Stimulated activated CD4-positive, alpha-beta T cell treated with anti-CD3 and anti-CD28 coated beads, Interleukin-1b, Interleukin-23, amount 100 ng/mL, for 4 hours (primary cell): ENCODE measurements at regions not wholly inside any gene's neighbourhood (a gene's known extent, or its start where the extent isn't known, plus 50 kb on each side); places are given as distances from the start of the nearest gene placed in this dataset.
A peak's percentile ranks its signal among the peaks of the same experiment; 100 is the strongest.

Experiments used
- DNase-seq, 2 donors: peaks; one replicate each; pipeline ENCODE4 v3.0.0-alpha.2; 2020; ENCODE audit warnings: low read depth in 2 of 2

- DNase-seq = no peak
These were observed 395.2 kb upstream of the ARGLU1 start for GRCh38 chr13:106963151-106963550.

- DNase-seq = no peak
These were observed 393.7 kb upstream of the ARGLU1 start for GRCh38 chr13:106961651-106962050.

- DNase-seq = no peak
These were observed 393.3 kb upstream of the ARGLU1 start for GRCh38 chr13:106961216-106961615.

- no peak for DNase-seq
These were observed 390.7 kb upstream of the ARGLU1 start for GRCh38 chr13:106958621-106959048.

- DNase-seq = no peak
These were observed 374.6 kb upstream of the ARGLU1 start for GRCh38 chr13:106942563-106942962.

GRCh38 chr13:106941779-106942178, 373.8 kb upstream of the ARGLU1 start:
- DNase-seq = no peak

- no peak for DNase-seq
These were observed 359.5 kb upstream of the ARGLU1 start for GRCh38 chr13:106927421-106927820.

GRCh38 chr13:106922384-106922783, 354.4 kb upstream of the ARGLU1 start:
- no peak for DNase-seq

- no peak for DNase-seq
These were observed 351.7 kb upstream of the ARGLU1 start for GRCh38 chr13:106919638-106920037.

- no peak for DNase-seq
These were observed 351.2 kb upstream of the ARGLU1 start for GRCh38 chr13:106919133-106919532.

- no peak for DNase-seq
These were observed 350.6 kb upstream of the ARGLU1 start for GRCh38 chr13:106918557-106918860.

GRCh38 chr13:106917673-106918556, 350.0 kb upstream of the ARGLU1 start:
- DNase-seq = peak; percentile 39 to 68

- DNase-seq = no peak
These were observed 349.2 kb upstream of the ARGLU1 start for GRCh38 chr13:106917024-106917571.

GRCh38 chr13:106916329-106916976, 348.5 kb upstream of the ARGLU1 start:
- DNase-seq = no peak

GRCh38 chr13:106915146-106915545, 347.2 kb upstream of the ARGLU1 start:
- no peak for DNase-seq

- no peak for DNase-seq
These were observed 343.7 kb upstream of the ARGLU1 start for GRCh38 chr13:106911627-106912026.

- DNase-seq = no peak
These were observed 343.1 kb upstream of the ARGLU1 start for GRCh38 chr13:106911020-106911419.

GRCh38 chr13:106906426-106906996, 338.6 kb upstream of the ARGLU1 start:
- no peak for DNase-seq

GRCh38 chr13:106905380-106906162, 337.6 kb upstream of the ARGLU1 start:
- no peak for DNase-seq

- DNase-seq = no peak
These were observed 331.5 kb upstream of the ARGLU1 start for GRCh38 chr13:106899442-106899841.

- no peak for DNase-seq
These were observed 330.3 kb upstream of the ARGLU1 start for GRCh38 chr13:106898231-106898630.

- DNase-seq = no peak
These were observed 320.2 kb upstream of the ARGLU1 start for GRCh38 chr13:106888148-106888547.
